MM.1S (cell line): ENCODE measurements at regions not wholly inside any gene's neighbourhood (a gene's known extent, or its start where the extent isn't known, plus 50 kb on each side); places are given as distances from the start of the nearest gene placed in this dataset.

Experiments used
- EZH2 ChIP-seq: fragments of 300-600 bp; sonication (generic); optimal IDR thresholded peaks from 2 replicates; pipeline ENCODE3; 2017; ENCODE audit warnings: low read depth, mild to moderate bottlenecking, antibody characterized with exemption, low read length, mixed read lengths
- EZH2phosphoT487 ChIP-seq: fragments of 300-600 bp; sonication (generic); IDR thresholded peaks from 2 replicates; pipeline ENCODE4 v1.6.1; 2018; ENCODE audit warnings: antibody characterized with exemption, low read length
- TF ChIP-seq, protein P1 (sequence below): fragments of 300-600 bp; sonication (generic); IDR thresholded peaks from 2 replicates; pipeline ENCODE4 v1.5.1; 2016; ENCODE audit warnings: antibody characterized with exemption, low read length, mixed read lengths

DNA sequence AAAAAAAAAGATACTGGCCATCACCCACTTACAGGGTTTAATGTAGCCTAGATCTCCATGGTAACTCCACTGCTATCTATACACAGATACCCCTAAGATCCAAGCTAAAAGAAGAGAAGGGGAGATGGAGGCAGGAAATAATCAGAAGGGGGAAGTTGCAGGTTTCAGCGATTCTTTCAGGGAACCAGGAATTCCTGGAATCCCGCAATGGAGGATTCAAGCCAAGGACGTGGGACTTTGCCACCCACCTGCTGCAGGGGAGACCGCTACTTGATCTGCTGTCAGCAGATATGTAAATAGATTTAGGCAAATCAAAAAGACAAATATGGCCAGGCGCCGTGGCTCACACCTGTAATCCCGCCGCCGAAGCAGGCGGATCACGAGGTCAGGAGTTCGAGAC lies 121.1 kb downstream of the AIPL1 start:
- no peak for TF ChIP-seq EZH2phosphoT487
- TF ChIP-seq, protein P1, sequence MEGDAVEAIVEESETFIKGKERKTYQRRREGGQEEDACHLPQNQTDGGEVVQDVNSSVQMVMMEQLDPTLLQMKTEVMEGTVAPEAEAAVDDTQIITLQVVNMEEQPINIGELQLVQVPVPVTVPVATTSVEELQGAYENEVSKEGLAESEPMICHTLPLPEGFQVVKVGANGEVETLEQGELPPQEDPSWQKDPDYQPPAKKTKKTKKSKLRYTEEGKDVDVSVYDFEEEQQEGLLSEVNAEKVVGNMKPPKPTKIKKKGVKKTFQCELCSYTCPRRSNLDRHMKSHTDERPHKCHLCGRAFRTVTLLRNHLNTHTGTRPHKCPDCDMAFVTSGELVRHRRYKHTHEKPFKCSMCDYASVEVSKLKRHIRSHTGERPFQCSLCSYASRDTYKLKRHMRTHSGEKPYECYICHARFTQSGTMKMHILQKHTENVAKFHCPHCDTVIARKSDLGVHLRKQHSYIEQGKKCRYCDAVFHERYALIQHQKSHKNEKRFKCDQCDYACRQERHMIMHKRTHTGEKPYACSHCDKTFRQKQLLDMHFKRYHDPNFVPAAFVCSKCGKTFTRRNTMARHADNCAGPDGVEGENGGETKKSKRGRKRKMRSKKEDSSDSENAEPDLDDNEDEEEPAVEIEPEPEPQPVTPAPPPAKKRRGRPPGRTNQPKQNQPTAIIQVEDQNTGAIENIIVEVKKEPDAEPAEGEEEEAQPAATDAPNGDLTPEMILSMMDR: no peak
- no peak for TF ChIP-seq EZH2
